NCI-H510A treated with DMSO at 0.1 percent for 48 hours (cell line): ENCODE measurements at regions not wholly inside any gene's neighbourhood (a gene's known extent, or its start where the extent isn't known, plus 50 kb on each side); places are given as distances from the start of the nearest gene placed in this dataset.
"Not testable (repeated sequence)": the region's sequence is repeated elsewhere in the genome, so short reads cannot be mapped to it uniquely, and the experiment has no call there.

Source experiments
- DNase-seq: peaks from one replicate; lab custom pipeline; 2025; lab: John Stamatoyannopoulos, UW

- no peak for DNase-seq
Observed at GRCh38 chr12:131437706-131438492, 273.0 kb upstream of the SFSWAP start.

GRCh38 chr12:131438493-131438835, 272.4 kb upstream of the SFSWAP start:
- not testable (repeated sequence) for DNase-seq

DNA sequence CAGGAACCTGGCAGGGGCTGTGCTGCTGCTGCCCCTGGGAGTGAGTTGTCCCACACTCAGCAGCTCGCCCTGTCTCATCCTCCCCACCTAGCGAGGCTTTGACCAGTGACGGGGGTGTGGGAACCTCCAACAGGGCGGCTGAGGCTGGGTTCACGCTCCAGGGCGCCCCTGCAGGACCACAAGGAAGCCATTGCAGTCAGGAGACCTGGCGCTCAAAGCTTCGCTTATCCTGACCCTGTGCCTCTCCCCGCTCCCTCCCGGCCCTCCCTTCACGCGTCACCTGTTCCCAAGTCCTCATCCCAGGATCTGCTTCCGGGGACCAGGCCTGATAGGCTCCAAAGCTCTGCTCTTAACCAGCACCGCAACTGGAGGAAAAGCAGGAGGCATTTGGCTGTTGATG, 272.0 kb upstream of the SFSWAP start:
- no peak for DNase-seq

DNA sequence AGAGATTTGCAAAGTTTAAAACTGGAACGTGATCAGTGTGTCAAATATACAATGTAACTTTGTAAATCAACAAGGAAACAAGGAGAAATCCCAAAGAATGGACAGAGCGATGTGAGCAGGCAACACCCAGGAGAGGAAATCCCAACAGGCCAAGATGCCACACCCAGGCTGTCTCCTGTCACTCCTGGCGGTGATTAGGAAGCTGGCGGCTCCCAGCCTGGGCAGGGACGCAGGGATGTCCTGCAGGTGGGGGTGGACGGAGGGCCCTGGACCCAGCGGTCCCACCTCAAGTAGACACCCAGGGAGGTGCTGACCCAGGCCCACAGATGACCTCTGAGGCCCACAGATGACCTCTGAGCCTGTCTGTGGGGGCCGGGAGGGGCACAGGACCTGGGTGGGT, 271.1 kb upstream of the SFSWAP start:
- DNase-seq: not testable (repeated sequence)

DNA sequence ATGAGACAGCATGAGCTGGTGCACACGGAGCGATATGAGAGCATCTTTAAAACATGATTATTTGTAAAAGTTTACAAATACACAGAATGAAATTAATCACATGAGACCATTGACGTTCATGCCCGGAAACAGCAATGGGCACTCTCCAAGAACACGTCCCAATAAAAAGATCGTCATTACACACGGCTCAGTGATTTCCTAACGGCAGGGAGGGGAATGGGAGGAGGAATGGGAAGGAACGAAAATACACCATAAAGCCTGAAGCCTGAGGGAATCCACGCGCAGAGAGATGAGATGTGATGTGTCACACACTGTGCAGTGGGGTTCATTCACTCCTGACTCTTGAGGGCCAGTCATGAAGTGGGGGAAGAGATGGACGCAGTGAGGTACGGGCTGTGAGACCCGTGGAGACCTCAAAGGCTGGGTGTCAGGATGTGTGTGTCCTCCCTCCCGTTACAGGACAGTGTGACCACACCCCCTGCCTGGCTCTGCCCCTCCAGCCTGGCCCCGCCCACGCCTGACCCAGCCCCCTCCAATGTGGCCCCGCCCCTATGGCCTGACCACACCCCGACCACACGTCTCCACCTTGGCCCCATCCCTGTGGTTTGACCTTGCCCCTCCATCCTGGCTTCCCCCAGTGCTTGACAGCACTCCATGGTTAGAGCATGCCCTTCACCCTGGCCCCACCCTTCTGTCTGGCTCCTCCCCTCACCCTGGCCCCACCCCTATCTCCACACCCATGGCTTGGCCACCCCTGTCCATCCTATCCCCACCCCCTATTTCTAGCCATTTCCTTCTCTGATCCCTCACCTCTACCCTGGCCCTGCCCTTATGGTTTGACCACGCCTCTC, 270.5 kb upstream of the SFSWAP start:
- not testable (repeated sequence) for DNase-seq

DNA sequence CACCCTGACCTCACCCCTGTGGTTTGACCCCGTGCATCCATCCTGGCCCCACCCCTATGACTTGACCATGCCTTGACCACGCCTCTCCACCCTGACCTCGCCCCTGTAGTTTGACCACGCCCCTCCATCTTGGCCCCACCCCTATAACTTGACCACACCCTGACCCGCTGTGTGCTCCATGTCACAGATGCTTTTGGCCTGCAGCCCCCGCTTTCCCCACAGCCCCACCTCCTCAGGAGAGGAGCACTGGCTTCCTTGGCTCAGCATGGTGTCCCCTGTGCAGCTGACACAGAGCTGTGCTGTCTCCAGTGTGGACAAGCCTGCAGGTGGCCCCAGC, 269.9 kb upstream of the SFSWAP start:
- no peak for DNase-seq

DNA sequence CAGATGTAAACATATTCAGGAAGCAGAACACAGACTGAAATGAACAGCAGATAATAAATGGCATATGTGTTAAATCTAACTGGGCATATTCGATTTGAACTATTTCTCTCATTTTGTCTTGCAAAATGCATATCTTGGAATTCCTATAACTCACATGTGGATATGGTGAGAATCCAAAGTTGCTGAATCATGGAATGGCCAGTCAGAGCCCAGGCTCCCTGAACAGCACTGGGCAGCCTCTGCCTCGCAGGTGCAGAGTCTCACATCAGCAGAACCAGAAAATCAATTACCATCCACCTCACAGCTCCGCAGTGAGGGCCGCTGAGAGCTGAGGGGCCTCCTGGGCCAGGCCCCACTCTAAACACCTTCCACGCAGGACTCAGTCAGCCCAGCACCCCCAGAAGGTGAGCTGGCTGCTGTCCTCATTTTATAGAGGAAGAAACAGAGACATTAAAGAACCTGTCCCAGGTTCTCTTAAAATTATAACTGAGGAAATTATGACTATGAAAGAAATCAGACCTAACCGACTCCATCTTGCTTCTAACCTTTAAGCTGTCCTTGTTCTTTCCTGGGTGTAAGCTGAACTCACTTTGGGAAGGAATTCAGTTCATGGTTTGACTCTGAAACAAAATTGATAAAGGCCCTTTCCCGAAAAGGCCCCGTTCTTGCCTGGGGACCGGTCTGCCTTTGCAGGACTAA, 269.1 kb upstream of the SFSWAP start:
- DNase-seq: no peak

GRCh38 chr12:131442337-131442918, 268.5 kb upstream of the SFSWAP start:
- no peak for DNase-seq

GRCh38 chr12:131443019-131444000, 267.6 kb upstream of the SFSWAP start:
- DNase-seq: no peak

DNA sequence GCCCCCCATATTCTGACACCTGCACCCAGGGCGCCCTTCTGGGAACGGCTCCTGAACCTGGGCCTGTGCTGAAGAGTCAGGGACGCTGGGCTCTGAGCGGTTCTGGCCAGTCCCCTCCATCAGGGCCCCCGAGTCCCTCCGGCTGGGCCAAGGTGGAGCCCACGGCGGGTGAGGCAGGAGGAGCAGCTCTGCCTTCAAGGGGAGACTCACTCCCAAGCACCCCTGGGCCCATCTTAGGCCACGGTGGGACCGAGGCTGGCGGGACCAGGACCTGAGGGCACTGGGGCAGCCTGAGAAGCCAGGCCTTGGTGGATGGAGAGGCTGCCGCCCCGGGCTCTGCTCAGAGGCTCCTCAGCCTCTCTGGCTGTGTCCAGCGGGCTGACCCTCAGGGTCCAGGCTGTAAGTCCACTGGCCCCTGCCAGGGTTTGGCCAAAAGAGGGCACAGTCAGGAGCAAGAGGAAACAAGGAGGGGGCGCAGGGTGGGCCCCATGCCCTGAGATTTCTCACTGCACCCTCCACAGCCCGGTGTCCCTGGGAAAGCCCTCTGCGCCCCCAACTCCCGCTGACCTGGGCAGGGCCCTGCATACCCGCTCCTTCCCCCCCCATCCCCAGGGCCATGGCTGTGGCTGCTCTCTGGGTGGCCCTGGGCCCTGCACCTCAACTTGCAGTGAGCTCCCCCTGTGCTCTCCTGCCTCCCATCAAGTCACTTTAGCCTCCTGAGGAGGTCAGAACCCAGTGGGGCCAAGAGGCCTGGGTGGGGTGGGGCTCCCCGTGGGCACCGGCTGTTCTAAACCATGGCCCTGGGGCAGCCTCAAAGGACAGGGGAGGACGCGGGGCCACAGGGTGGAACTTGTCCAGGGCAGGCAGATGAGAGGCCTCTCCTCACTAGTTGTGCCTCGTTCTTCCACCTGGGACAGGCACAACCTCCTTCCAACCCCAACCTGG, 266.4 kb upstream of the SFSWAP start:
- no peak for DNase-seq

- no peak for DNase-seq
Observed at GRCh38 chr12:131445184-131445774, 265.6 kb upstream of the SFSWAP start.

DNA sequence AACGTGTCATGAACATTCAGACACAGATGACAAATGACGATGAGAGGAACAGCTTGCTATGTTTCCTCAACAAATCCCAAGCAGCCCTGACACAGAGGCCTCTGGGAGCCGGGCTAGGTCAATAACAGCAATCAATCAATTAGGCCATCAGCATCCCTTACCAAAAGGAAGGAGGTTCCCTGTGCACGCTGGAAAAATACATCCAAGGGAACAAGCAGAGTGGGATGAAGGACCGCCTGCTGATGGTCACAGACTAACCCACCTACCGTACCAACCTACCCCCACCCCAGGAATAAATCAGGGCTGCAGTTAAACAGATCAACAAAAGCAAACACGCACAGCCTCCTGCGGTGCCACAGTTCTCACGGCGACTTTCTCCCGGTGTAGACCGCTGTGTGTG, 265.1 kb upstream of the SFSWAP start:
- DNase-seq: no peak

DNA sequence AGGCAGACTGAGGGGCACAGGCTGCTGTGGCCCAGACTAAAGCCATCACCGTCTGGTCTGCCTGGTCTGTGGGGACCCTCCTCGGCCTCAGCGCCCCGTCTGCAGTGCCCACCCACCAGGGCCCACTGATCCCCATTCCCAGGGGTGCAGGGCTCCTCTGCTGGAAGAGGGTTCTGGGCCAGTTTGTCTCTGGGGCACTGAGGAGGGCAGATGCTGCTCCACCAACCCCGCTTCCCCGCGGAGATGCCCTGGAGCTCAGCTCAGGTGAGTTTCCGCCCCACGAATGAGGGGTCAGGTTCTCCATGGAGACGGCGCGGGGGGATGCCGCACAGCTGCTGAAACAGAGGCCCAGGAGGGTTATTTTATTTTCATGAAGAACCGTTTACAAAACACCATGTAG, 263.3 kb upstream of the SFSWAP start:
- not testable (repeated sequence) for DNase-seq

- DNase-seq: no peak
Observed at GRCh38 chr12:131448254-131448795, 262.6 kb upstream of the SFSWAP start.

- no peak for DNase-seq
Observed at GRCh38 chr12:131449027-131449426, 261.9 kb upstream of the SFSWAP start.

DNA sequence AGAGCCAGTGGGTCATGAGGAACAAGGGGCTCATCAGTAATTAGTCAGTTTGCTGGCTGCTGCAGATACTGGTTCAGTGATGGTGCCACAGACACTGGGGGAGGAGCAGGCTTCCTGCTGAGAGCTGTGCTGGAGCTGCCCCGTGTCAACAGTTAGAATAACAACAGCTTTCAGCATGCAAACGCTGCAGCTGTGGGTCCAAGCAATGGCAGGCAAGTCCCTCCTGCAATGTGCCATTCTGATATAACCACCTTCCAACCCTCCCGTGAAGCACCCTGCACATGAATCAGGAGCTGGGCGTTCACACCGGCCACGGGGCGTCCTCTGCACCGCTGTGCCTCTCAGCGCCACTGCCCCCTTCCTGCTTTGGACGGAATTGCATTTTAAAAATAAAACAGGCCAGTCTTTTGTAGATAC, 258.4 kb upstream of the SFSWAP start:
- no peak for DNase-seq

GRCh38 chr12:131454418-131455217, 256.3 kb upstream of the SFSWAP start:
- no peak for DNase-seq

DNA sequence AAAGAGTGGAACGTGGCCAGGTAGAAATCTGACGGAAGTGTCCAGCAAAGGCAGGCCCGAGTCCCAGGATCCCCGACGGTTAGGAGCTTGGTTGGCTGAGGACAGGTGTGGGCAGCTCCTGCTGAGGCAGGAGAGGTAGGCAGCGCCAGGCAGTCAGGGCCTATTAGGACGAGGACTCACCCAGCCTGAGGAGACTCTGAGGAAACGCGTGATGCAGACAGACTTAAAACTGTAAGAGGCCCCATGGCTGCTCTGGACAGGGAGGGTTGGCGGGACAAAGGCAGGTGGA, 255.7 kb upstream of the SFSWAP start:
- no peak for DNase-seq

- DNase-seq: no peak
Observed at GRCh38 chr12:131455581-131456110, 255.2 kb upstream of the SFSWAP start.
